Fibroblast of lung (primary cell): ENCODE measurements at regions not wholly inside any gene's neighbourhood (a gene's known extent, or its start where the extent isn't known, plus 50 kb on each side); places are given as distances from the start of the nearest gene placed in this dataset.

Experiments used
- CTCF ChIP-seq, 2 donors: IDR thresholded peaks in 1 of 2; conservative IDR thresholded peaks in 1 of 2; 1 replicate in 1 of 2; 2 replicates in 1 of 2; pipeline ENCODE4 v1.5.1; 2011 to 2012; ENCODE audit warnings: low read length in 2 of 2, control low read depth in 1 of 2, inconsistent platforms in 1 of 2, low read depth in 1 of 2, mild to moderate bottlenecking in 1 of 2
- EZH2 ChIP-seq: IDR thresholded peaks from 2 replicates; pipeline ENCODE4 v1.5.1; 2012; ENCODE audit warnings: low read length, control low read depth, mild to moderate bottlenecking; ENCODE audit errors: missing control alignments

- TF ChIP-seq CTCF (conservative IDR thresholded peaks at IDR 0.05 in 1 of 2, IDR thresholded peaks at IDR 0.05 in 1 of 2; ENCODE audit: low read depth in 1 of 2, low read length in 2 of 2) (no peak), EZH2 (no peak)
Measured at GRCh38 chr4:18171896-18172295, 150.3 kb upstream of the LCORL start.
